Upper lobe of right lung (tissue), 1 donor: ENCODE measurements at regions not wholly inside any gene's neighbourhood (a gene's known extent, or its start where the extent isn't known, plus 50 kb on each side); places are given as distances from the start of the nearest gene placed in this dataset.

Experiments
- ATAC-seq: fragments of 200-7000 bp; cut with Tn5 transposase; one replicate; pipeline ENCODE4 v1.9.1; 2020; ENCODE audit warnings: mild to moderate bottlenecking, moderate library complexity
- DNase-seq: peaks from one replicate; pipeline ENCODE4 v3.0.0-alpha.2; 2020
- H3K27ac ChIP-seq: fragments of 200-600 bp; one replicate; pipeline ENCODE4 v1.8.0; 2022
- H3K27me3 ChIP-seq: fragments of 200-600 bp; one replicate; pipeline ENCODE4 v1.8.0; 2022; ENCODE audit warnings: mild to moderate bottlenecking
- H3K36me3 ChIP-seq: fragments of 200-600 bp; one replicate; pipeline ENCODE4 v1.8.0; 2022
- H3K4me1 ChIP-seq: fragments of 200-600 bp; one replicate; pipeline ENCODE4 v1.8.0; 2022
- H3K4me3 ChIP-seq: fragments of 200-600 bp; one replicate; pipeline ENCODE4 v1.8.0; 2022; ENCODE audit warnings: mild to moderate bottlenecking
- H3K9me3 ChIP-seq: fragments of 200-600 bp; one replicate; pipeline ENCODE4 v1.8.0; 2022
- CTCF ChIP-seq: fragments of 200-600 bp; IDR thresholded peaks from one replicate; pipeline ENCODE4 v1.8.0; 2022; ENCODE audit warnings: antibody characterized with exemption
- intact Hi-C: fragments of 100-400 bp; cut with DNase I; formaldehyde crosslinking; loops from one replicate; pipeline ENCODE4 v1.11.0; 2022
- donor health status: DM: no; HTN: yes; CAD: no; lungs with severe emphysema.

- no peak for ATAC-seq
- Histone ChIP-seq H3K27me3 (no peaks in the 10 kb centered on the region), H3K9me3 (no peaks in the 10 kb centered on the region), H3K4me3 (no peak overlapping the region), H3K27ac (no peak overlapping the region), H3K36me3 (no peaks in the 10 kb centered on the region), H3K4me1 (no peaks in the 10 kb centered on the region)
- TF ChIP-seq CTCF: no peak
- intact Hi-C loops: no loop called here
- no peak for DNase-seq
Observed at GRCh38 chr4:141922236-141922635, 285.9 kb downstream of the IL15 start.

GRCh38 chr4:141926406-141926805, 290.0 kb downstream of the IL15 start:
- DNase-seq: no peak
- ATAC-seq: no peak
- no peaks in the 10 kb centered on the region for H3K9me3 ChIP-seq
- no peaks in the 10 kb centered on the region for H3K27me3 ChIP-seq
- H3K4me3 ChIP-seq: no peak overlapping the region
- intact Hi-C loops: no loop called here
- no peak overlapping the region for H3K27ac ChIP-seq
- no peak for TF ChIP-seq CTCF
- H3K36me3 ChIP-seq: no peaks in the 10 kb centered on the region
- H3K4me1 ChIP-seq: no peaks in the 10 kb centered on the region

- DNase-seq: no peak
- intact Hi-C loops: no loop called here
- TF ChIP-seq CTCF: no peak
- Histone ChIP-seq H3K4me3 (no peak overlapping the region), H3K27me3 (no peaks in the 10 kb centered on the region), H3K36me3 (no peaks in the 10 kb centered on the region), H3K4me1 (no peaks in the 10 kb centered on the region), H3K9me3 (peaks cover 7% of the 10 kb centered on the region), H3K27ac (no peak overlapping the region)
- ATAC-seq: no peak
Observed at GRCh38 chr4:141932490-141932889, 296.1 kb downstream of the IL15 start.

- no peaks in the 10 kb centered on the region for H3K4me1 ChIP-seq
- H3K4me3 ChIP-seq: no peak overlapping the region
- H3K36me3 ChIP-seq: no peaks in the 10 kb centered on the region
- DNase-seq: no peak
- no peak for TF ChIP-seq CTCF
- H3K27ac ChIP-seq: no peak overlapping the region
- intact Hi-C loops: no loop called here
- no peaks in the 10 kb centered on the region for H3K27me3 ChIP-seq
- H3K9me3 ChIP-seq: peaks cover 12% of the 10 kb centered on the region
- no peak for ATAC-seq
Observed at GRCh38 chr4:141933978-141934377, 297.6 kb downstream of the IL15 start.

GRCh38 chr4:141955696-141956095, 319.3 kb downstream of the IL15 start:
- Histone ChIP-seq H3K36me3 (no peaks in the 10 kb centered on the region), H3K4me3 (no peak overlapping the region), H3K27me3 (no peaks in the 10 kb centered on the region), H3K27ac (no peak overlapping the region), H3K9me3 (no peaks in the 10 kb centered on the region), H3K4me1 (no peaks in the 10 kb centered on the region)
- ATAC-seq: no peak
- no peak for TF ChIP-seq CTCF
- intact Hi-C loops: no loop called here
- DNase-seq: no peak

- no peak for ATAC-seq
- H3K27ac ChIP-seq: no peak overlapping the region
- no peaks in the 10 kb centered on the region for H3K36me3 ChIP-seq
- H3K4me3 ChIP-seq: no peak overlapping the region
- H3K4me1 ChIP-seq: no peaks in the 10 kb centered on the region
- intact Hi-C loops: no loop called here
- DNase-seq: no peak
- no peaks in the 10 kb centered on the region for H3K9me3 ChIP-seq
- no peaks in the 10 kb centered on the region for H3K27me3 ChIP-seq
- TF ChIP-seq CTCF: no peak
Observed at GRCh38 chr4:141957416-141957815, 321.0 kb downstream of the IL15 start.
